GM19372 (cell line): ENCODE measurements at regions not wholly inside any gene's neighbourhood (a gene's known extent, or its start where the extent isn't known, plus 50 kb on each side); places are given as distances from the start of the nearest gene placed in this dataset.

ENCODE experiments used
- ATAC-seq: cut with Tn5 transposase; IDR thresholded peaks from one replicate; pipeline ENCODE4 v1.9.1; 2021; ENCODE audit warnings: mild to moderate bottlenecking, low read depth, moderate library complexity; ENCODE audit not compliant: unreplicated experiment

GRCh38 chr9:108618906-108619550 lies 236.8 kb downstream of the ACTL7B start:
- no peak for ATAC-seq

DNA sequence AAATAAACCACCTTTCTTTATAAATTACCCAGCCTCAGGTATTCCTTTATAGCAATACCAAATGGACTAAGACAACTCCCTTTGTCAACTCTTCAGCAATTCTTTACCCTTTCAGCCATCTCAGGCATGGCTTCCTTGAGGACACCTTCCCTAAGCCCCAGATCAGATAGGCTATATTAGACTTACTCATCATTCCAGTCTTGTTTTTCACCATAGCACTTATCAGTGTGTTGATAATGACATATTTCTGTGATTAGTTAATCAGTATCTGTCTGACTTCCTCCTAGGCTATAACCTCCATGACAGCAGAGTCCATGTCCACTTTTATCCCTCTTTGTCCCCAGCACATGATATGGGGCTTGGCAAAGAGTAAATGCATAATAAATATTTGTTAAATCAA lies 238.1 kb downstream of the ACTL7B start:
- no peak for ATAC-seq

- ATAC-seq, result no peak
These were observed 240.6 kb downstream of the ACTL7B start for GRCh38 chr9:108615152-108615551.

DNA sequence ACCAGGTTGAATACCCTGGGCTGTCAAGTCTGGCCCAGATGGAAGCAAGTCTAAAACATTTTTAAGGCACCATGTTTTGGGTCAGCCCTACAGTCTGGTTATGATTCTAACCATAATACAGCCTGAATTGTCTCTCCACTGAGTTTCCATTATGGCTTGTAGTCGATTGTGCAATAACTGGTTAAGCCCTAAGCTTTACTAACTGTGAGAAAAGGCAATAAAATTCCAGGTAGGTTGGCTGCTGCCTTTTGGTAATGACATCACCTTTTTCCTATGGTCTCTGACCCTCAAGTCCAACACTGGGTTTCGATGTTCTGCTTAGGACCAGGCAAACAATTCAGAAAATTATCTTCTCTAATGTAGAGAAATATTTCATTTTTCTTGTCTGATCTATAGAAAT lies 243.3 kb downstream of the ACTL7B start:
- no peak for ATAC-seq

DNA sequence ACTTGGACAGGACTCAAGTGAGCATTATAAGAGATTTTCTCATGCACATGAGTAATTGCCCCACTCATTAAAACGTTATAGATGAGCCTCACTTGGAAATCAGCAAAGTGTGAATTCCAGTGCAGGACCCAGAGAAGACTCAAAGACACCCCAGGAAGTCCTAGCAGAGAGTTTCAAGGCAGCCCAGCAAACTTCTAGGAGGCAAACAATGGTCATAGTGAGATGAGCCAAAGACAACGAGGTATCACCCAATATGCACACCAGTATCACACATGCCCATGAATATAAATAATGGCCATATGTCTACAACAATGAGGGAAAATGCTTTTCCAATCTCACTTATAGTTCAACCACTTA lies 245.9 kb downstream of the ACTL7B start:
- ATAC-seq, result no peak

DNA sequence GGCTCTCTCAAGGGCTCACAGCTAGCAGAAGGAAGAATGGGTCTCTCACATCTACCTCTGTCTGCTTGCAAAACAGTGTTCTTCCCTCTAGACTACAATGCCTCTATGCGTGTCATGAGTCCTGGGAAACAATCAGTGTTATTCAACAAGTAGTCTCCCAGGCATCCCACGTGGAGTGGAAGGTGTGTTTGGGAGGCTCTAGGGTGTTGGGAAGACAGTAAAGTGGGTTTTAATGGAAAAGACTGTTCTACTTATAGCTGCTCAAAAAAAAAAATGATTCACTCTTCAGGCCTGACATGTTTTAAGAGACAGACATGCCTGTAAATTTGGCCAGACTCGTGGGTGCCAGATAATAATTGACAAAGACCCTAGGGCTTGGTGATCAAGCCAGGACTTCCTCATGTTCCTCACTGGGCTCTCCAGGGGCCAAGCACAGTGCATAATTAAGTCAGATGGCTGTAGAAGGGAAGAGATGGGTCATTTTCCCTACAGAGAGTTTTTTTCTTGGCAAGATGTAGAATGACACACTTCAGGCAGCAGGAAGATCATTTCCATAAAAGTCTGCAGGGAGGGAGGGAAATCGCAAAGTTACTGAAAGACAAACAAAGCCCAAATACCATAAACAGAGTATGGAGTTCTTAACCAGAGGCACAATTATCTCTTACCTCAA lies 246.4 kb downstream of the ACTL7B start:
- ATAC-seq, result no peak

DNA sequence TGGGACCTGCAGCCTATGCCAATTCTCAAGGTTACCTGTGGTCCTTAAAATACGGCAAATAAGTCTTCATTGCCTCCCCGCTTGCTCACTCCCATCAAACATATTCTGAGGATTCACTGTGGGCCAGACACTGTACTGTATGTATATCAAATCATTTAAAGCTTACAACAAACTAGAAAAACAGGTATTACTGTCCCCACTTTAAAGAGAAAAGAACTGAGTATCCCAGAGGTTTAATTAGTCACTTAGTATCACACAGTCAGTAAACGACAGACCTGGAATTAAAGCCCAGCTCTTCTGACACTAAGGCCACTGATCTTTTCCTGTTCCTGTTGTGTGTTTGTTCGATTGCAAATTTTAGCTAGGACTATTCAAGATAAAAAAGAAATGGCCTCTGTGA lies 248.2 kb downstream of the ACTL7B start:
- no peak for ATAC-seq

GRCh38 chr9:108606401-108606800 lies 249.4 kb downstream of the ACTL7B start:
- ATAC-seq, result no peak

DNA sequence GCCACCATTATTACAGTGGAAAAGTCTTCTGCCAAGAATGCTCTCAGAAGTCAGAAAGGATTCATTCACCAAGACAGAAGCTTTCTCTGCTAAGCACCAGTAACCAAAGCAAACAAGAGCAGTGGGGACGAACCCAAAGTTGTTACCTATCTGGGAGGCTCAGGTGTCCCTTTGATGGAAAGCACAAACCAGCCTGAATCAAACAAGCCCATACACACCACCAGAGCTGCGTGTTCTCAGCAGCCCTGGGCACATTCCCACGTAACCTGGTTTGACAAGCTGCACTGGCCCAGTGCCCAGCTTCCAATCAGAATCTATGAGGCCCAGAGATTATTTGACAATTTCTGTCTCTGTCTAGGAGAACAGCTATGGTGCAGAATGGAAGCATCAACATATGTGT lies 252.6 kb downstream of the ACTL7B start:
- no peak for ATAC-seq

- no peak for ATAC-seq
These were observed 254.9 kb downstream of the ACTL7B start for GRCh38 chr9:108600896-108601295.

- no peak for ATAC-seq
These were observed 256.2 kb downstream of the ACTL7B start for GRCh38 chr9:108599571-108599970.

- no peak for ATAC-seq
These were observed 264.7 kb downstream of the ACTL7B start for GRCh38 chr9:108591121-108591520.

- ATAC-seq, result no peak
These were observed 267.5 kb downstream of the ACTL7B start for GRCh38 chr9:108588246-108588645.

GRCh38 chr9:108586471-108587139 lies 269.2 kb downstream of the ACTL7B start:
- no peak for ATAC-seq

- ATAC-seq, result no peak
These were observed 270.9 kb downstream of the ACTL7B start for GRCh38 chr9:108584860-108585259.

GRCh38 chr9:108582726-108583125 lies 273.1 kb downstream of the ACTL7B start:
- no peak for ATAC-seq

GRCh38 chr9:108579757-108580439 lies 275.9 kb downstream of the ACTL7B start:
- ATAC-seq, result no peak

- no peak for ATAC-seq
These were observed 280.5 kb downstream of the ACTL7B start for GRCh38 chr9:108575276-108575675.

DNA sequence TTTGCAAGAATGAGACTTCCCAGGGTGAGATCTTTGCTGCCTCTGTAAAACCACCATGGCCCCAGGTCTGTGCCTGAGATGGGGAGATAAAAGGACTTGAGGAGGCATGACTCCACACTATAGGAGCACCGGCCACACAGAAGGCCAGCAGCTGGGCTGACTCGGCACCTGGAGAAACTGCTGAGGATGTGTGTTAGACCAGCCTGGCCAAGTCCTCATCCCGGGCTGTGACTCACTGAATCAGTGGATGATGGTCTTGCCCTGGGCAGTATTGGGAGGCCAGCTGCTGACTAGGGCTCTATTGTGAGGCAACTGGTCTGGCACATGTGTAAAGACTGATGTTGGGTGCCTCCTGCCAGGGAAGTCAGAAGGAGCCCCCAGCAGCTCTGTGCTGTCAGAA lies 286.2 kb downstream of the ACTL7B start:
- no peak for ATAC-seq

DNA sequence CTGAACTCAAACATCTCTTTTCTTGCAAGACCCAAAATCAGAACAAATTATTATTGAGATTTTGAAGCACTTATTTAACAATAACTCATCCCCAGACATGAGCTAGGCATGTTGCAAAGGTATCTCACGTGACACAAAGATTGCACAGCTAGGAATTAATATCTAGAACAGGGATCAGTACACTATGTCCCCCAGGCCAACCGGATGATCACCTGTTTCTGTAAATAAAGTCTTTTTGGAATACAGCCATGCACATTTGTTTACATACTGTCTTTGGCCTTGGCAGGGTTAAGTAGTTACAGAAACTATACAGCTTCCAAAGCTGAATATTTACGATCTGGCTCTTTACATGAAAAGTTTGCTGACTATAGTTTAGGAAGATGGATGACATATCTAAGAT lies 287.7 kb downstream of the ACTL7B start:
- ATAC-seq, result no peak

DNA sequence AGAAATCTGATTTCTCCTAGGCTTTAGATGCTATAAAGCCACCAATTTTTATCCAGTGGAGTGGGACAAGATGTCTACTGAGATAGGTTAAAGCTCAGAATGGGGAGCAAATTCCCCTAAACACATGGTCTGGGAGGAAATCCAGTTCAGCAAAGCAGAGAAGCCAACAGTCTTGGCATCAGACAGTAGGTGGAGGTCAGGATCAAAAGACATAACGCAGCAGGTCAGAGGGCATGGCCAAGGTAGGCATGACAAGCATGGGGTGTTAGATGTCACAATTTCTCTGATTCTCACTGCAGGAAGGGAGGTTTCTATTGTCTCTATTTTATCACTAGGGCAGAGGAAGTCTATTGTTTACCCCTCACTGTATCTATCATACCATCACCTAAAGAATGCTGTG lies 288.2 kb downstream of the ACTL7B start:
- no peak for ATAC-seq
